Brain microvascular endothelial cell (primary cell): ENCODE measurements at regions not wholly inside any gene's neighbourhood (a gene's known extent, or its start where the extent isn't known, plus 50 kb on each side); places are given as distances from the start of the nearest gene placed in this dataset.
"Not testable (repeated sequence)": the region's sequence is repeated elsewhere in the genome, so short reads cannot be mapped to it uniquely, and the experiment has no call there.

Source experiments
- DNase-seq: peaks from one replicate; pipeline ENCODE4 v3.0.0-alpha.2; 2020
- H3K27ac ChIP-seq: fragments of 250-450 bp; sonication (Bioruptor Pico); 2 replicates; pipeline ENCODE4 v1.5.1; 2020; ENCODE audit warnings: mild to moderate bottlenecking, moderate library complexity
- H3K27me3 ChIP-seq: fragments of 250-450 bp; sonication (Bioruptor Pico); replicated peaks from 2 replicates; pipeline ENCODE4 v1.5.1; 2020; ENCODE audit warnings: mild to moderate bottlenecking
- H3K36me3 ChIP-seq: fragments of 250-450 bp; sonication (Bioruptor Pico); replicated peaks from 2 replicates; pipeline ENCODE4 v1.5.1; 2020; ENCODE audit warnings: mild to moderate bottlenecking
- H3K4me3 ChIP-seq: 2 replicates; pipeline ENCODE4 v1.5.1; 2011; ENCODE audit warnings: low read depth, mild to moderate bottlenecking, control low read depth, low read length, moderate library complexity
- in situ Hi-C: cut with HindIII; loops from 2 replicates; pipeline ENCODE4 v1.10.0; 2017; ENCODE audit warnings: low sequenced_read_pairs, low pct_ligation_motif_present
- TF ChIP-seq, protein P1 (sequence below): IDR thresholded peaks from 2 replicates; pipeline ENCODE4 v1.5.1; 2011; ENCODE audit warnings: low read depth, mild to moderate bottlenecking, moderate library complexity, low read length, control low read depth, inconsistent platforms; ENCODE audit errors: missing control alignments

GRCh38 chr4:188783606-188784160 lies 644.4 kb downstream of the TRIML1 start:
- TF ChIP-seq, protein P1, sequence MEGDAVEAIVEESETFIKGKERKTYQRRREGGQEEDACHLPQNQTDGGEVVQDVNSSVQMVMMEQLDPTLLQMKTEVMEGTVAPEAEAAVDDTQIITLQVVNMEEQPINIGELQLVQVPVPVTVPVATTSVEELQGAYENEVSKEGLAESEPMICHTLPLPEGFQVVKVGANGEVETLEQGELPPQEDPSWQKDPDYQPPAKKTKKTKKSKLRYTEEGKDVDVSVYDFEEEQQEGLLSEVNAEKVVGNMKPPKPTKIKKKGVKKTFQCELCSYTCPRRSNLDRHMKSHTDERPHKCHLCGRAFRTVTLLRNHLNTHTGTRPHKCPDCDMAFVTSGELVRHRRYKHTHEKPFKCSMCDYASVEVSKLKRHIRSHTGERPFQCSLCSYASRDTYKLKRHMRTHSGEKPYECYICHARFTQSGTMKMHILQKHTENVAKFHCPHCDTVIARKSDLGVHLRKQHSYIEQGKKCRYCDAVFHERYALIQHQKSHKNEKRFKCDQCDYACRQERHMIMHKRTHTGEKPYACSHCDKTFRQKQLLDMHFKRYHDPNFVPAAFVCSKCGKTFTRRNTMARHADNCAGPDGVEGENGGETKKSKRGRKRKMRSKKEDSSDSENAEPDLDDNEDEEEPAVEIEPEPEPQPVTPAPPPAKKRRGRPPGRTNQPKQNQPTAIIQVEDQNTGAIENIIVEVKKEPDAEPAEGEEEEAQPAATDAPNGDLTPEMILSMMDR = no peak
- in situ Hi-C loops = no loop called here
- no peaks in the 10 kb centered on the region for H3K27me3 ChIP-seq
- H3K36me3 ChIP-seq = no peaks in the 10 kb centered on the region
- H3K4me3 ChIP-seq = no peak overlapping the region
- no peak for DNase-seq
- no peak overlapping the region for H3K27ac ChIP-seq

DNA sequence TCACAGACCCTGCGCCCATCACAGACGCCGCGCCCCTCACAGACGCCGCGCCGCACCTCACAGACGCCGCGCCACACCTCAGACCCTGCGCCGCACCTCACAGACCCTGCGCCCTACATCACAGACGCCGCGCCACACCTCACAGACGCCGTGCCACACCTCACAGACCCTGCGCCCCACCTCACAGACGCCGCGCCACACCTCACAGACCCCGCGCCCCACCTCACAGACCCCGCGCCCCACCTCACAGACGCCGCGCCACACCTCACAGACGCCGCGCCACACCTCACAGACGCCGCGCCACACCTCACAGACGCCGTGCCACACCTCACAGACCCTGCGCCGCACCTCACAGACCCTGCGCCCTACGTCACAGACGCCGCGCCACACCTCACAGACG lies 657.4 kb downstream of the TRIML1 start:
- H3K4me3 ChIP-seq, DNase-seq, H3K27ac ChIP-seq, in situ Hi-C loops, H3K36me3 ChIP-seq, H3K27me3 ChIP-seq: not testable (repeated sequence)

GRCh38 chr4:188797011-188797410 lies 657.8 kb downstream of the TRIML1 start:
- H3K4me3 ChIP-seq, in situ Hi-C loops, H3K27ac ChIP-seq, H3K27me3 ChIP-seq, DNase-seq, H3K36me3 ChIP-seq: not testable (repeated sequence)

GRCh38 chr4:188804861-188805260 lies 665.6 kb downstream of the TRIML1 start:
- Histone ChIP-seq H3K27ac (no peak overlapping the region), H3K36me3 (no peaks in the 10 kb centered on the region), H3K4me3 (no peak overlapping the region), H3K27me3 (no peaks in the 10 kb centered on the region)
- DNase-seq = no peak
- in situ Hi-C loops = no loop called here
- TF ChIP-seq, protein P1 = no peak

- no peaks in the 10 kb centered on the region for H3K36me3 ChIP-seq
- H3K27me3 ChIP-seq = no peaks in the 10 kb centered on the region
- TF ChIP-seq, protein P1 = no peak
- in situ Hi-C loops = no loop called here
- no peak overlapping the region for H3K27ac ChIP-seq
- no peak overlapping the region for H3K4me3 ChIP-seq
- DNase-seq = no peak
Measured at GRCh38 chr4:188811121-188811520, 671.9 kb downstream of the TRIML1 start.

DNA sequence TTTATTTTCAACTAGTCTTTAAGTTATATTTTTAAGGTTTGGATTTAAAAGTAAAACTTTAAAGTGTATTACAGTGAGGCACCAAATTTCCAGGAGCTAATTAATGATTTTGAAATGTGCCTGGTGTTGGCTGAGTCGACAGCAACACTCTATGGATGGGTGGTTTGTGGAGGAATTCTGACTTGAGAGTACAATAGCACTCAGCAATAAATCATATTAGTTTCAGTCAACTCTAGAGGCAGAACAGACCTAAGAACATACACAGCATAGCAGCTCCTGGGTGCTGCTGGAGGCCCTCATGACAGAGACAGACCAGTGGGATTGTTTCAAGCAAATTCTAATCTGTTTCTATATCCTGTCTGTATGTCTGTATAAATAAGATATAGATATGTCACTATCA lies 673.4 kb downstream of the TRIML1 start:
- Histone ChIP-seq H3K36me3 (no peaks in the 10 kb centered on the region), H3K27ac (no peak overlapping the region), H3K27me3 (no peaks in the 10 kb centered on the region), H3K4me3 (no peak overlapping the region)
- TF ChIP-seq, protein P1 = no peak
- DNase-seq = no peak
- in situ Hi-C loops = no loop called here

GRCh38 chr4:188818300-188818699 lies 679.1 kb downstream of the TRIML1 start:
- in situ Hi-C loops = no loop called here
- H3K27me3 ChIP-seq = no peaks in the 10 kb centered on the region
- no peak overlapping the region for H3K4me3 ChIP-seq
- TF ChIP-seq, protein P1 = no peak
- no peak overlapping the region for H3K27ac ChIP-seq
- DNase-seq = no peak
- no peaks in the 10 kb centered on the region for H3K36me3 ChIP-seq
